B cell (primary cell): ENCODE measurements at regions not wholly inside any gene's neighbourhood (a gene's known extent, or its start where the extent isn't known, plus 50 kb on each side); places are given as distances from the start of the nearest gene placed in this dataset.

ENCODE experiments used
- ATAC-seq: fragments of 200-7000 bp; cut with Tn5 transposase; one replicate; pipeline ENCODE4 v1.10.0; 2021; ENCODE audit warnings: low read depth, mild to moderate bottlenecking, moderate number of reproducible peaks, moderate library complexity
- CTCF ChIA-PET: fragments of 350-600 bp; sonication (Branson Sonifier 250); formaldehyde crosslinking; loops from one replicate; lab custom pipeline; 2021; ENCODE audit warnings: antibody characterized with exemption, inconsistent platforms; lab: Charles Lee
- POLR2A ChIA-PET: fragments of 350-600 bp; sonication (Branson Sonifier 250); formaldehyde crosslinking; loops from one replicate; lab custom pipeline; 2021; ENCODE audit warnings: antibody characterized with exemption; lab: Charles Lee
- DNase-seq: peaks from one replicate; pipeline ENCODE4 v3.0.0; 2013
- H2AFZ ChIP-seq: 2 replicates; pipeline ENCODE4 v1.6.1; 2012; ENCODE audit warnings: mild to moderate bottlenecking, low read depth, low read length; ENCODE audit not compliant: insufficient read depth, poor library complexity, severe bottlenecking
- H3K27ac ChIP-seq, 2 donors: 1 replicate in 1 of 2; 2 replicates in 1 of 2; pipeline ENCODE4 v1.5.1; 2012 to 2013; ENCODE audit warnings: low read length in 2 of 2, mild to moderate bottlenecking in 2 of 2, moderate library complexity in 1 of 2
- H3K27me3 ChIP-seq, 4 experiments: fragments of 200-600 bp in 1 of 4; sonication (generic) in 1 of 4; replicated peaks in 1 of 4; 1 replicate in 2 of 4; 2 replicates in 2 of 4; pipeline versions ENCODE4 v1.6.1 to v1.7.0; 2013 to 2016; ENCODE audit warnings: low read length in 3 of 4, mild to moderate bottlenecking in 2 of 4, mixed read lengths in 1 of 4, moderate library complexity in 1 of 4; ENCODE audit not compliant: insufficient read depth in 4 of 4, control insufficient read depth in 3 of 4; ENCODE audit errors: control extremely low read depth in 1 of 4
- H3K36me3 ChIP-seq, 2 experiments: replicated peaks in 1 of 2; 1 replicate in 1 of 2; 2 replicates in 1 of 2; pipeline versions ENCODE4 v1.6.1 to v1.7.1; 2013; ENCODE audit warnings: low read length in 1 of 2; ENCODE audit not compliant: insufficient read depth in 2 of 2, control insufficient read depth in 1 of 2; ENCODE audit errors: control extremely low read depth in 1 of 2, extremely low read depth in 1 of 2
- H3K4me1 ChIP-seq, 2 donors: fragments of 200-600 bp in 1 of 2; sonication (generic) in 1 of 2; 1 replicate in 1 of 2; 2 replicates in 1 of 2; pipeline versions ENCODE4 v1.5.1 to v1.6.1; 2013 to 2017; ENCODE audit warnings: low read length in 2 of 2; ENCODE audit not compliant: control insufficient read depth in 2 of 2, insufficient read depth in 2 of 2
- H3K4me2 ChIP-seq: replicated peaks from 2 replicates; pipeline ENCODE3; 2012; ENCODE audit warnings: mild to moderate bottlenecking, low read depth, low read length; ENCODE audit not compliant: poor library complexity, severe bottlenecking
- H3K4me3 ChIP-seq, 5 experiments: fragments of 200-600 bp in 1 of 5; sonication (generic) in 1 of 5; 1 replicate in 3 of 5; 2 replicates in 2 of 5; pipeline versions ENCODE4 v1.5.1 to v1.7.0; 2011 to 2016; ENCODE audit warnings: low read length in 4 of 5, mild to moderate bottlenecking in 4 of 5, low read depth in 2 of 5, control low read depth in 1 of 5, moderate library complexity in 1 of 5; ENCODE audit not compliant: insufficient read depth in 1 of 5; ENCODE audit errors: control extremely low read depth in 1 of 5, extremely low read depth in 1 of 5
- H3K79me2 ChIP-seq: fragments of 200-600 bp; sonication (generic); one replicate; pipeline ENCODE4 v1.6.0; 2016; ENCODE audit warnings: low read length; ENCODE audit not compliant: control insufficient read depth, insufficient read depth
- H3K9ac ChIP-seq: fragments of 200-600 bp; sonication (generic); 2 replicates; pipeline ENCODE4 v1.6.1; 2017; ENCODE audit warnings: mild to moderate bottlenecking, low read length, moderate library complexity
- H3K9me3 ChIP-seq, 3 donors: one replicate each; pipeline versions ENCODE4 v1.6.1 to v1.7.1; 2013; ENCODE audit warnings: low read length in 2 of 3; ENCODE audit not compliant: control insufficient read depth in 2 of 3, insufficient read depth in 1 of 3; ENCODE audit errors: control extremely low read depth in 1 of 3
- H4K20me1 ChIP-seq: 2 replicates; pipeline ENCODE4 v1.6.0; 2012; ENCODE audit warnings: mild to moderate bottlenecking, low read length; ENCODE audit not compliant: insufficient read depth, control insufficient read depth, poor library complexity, severe bottlenecking
- H3K27ac Mint-ChIP-seq: one replicate; pipeline ENCODE4 v1.8.0; 2021; ENCODE audit warnings: mixed read lengths
- H3K27me3 Mint-ChIP-seq: one replicate; pipeline ENCODE4 v1.8.0; 2021; ENCODE audit warnings: mixed read lengths
- H3K4me1 Mint-ChIP-seq: one replicate; pipeline ENCODE4 v1.8.0; 2021; ENCODE audit warnings: mixed read lengths
- H3K4me3 Mint-ChIP-seq: one replicate; pipeline ENCODE4 v1.8.0; 2021; ENCODE audit warnings: mixed read lengths
- H3K9me3 Mint-ChIP-seq: one replicate; pipeline ENCODE4 v1.8.0; 2022; ENCODE audit warnings: mixed read lengths; ENCODE audit not compliant: insufficient read depth
- CTCF ChIP-seq: fragments of 200-600 bp; IDR thresholded peaks from one replicate; pipeline ENCODE4 v1.8.0; 2022; ENCODE audit warnings: antibody characterized with exemption, mild to moderate bottlenecking
- EZH2 ChIP-seq: IDR thresholded peaks from 2 replicates; pipeline ENCODE4 v1.6.1; 2012; ENCODE audit warnings: borderline replicate concordance, low read depth, mild to moderate bottlenecking, moderate library complexity, low read length; ENCODE audit not compliant: insufficient read depth, poor library complexity, severe bottlenecking
- WGBS: methylation state at CpG from one replicate; pipeline ENCODE4 v1.1.5; 2013; ENCODE audit warnings: missing lambda C conversion rate; ENCODE audit not compliant: insufficient coverage; 5-methylcytosine and 5-hydroxymethylcytosine counted together
- intact Hi-C: fragments of 100-400 bp; cut with micrococcal nuclease; formaldehyde crosslinking; loops from one replicate; pipeline ENCODE4 v1.10.0; 2022

- Histone ChIP-seq H3K27me3 (no peaks in the 10 kb centered on the region), H3K4me1 (peaks cover 9 to 13% of the 10 kb centered on the region in 2 donors), H3K4me2 (peak overlapping the region; percentile 38), H2AFZ (peak overlapping the region; percentile 55), H3K36me3 (no peaks in the 10 kb centered on the region), H3K79me2 (no peaks in the 10 kb centered on the region), H3K27ac (no peak overlapping the region), H4K20me1 (no peaks in the 10 kb centered on the region), H3K9me3 (no peaks in the 10 kb centered on the region), H3K9ac (peak overlapping the region; percentile 8), H3K4me3 (no peak overlapping the region)
- peak; percentile 36 for DNase-seq
- Mint-ChIP-seq H3K4me3 (peak overlapping the region; percentile 38), H3K27ac (peak overlapping the region; percentile 83), H3K27me3 (no peaks in the 10 kb centered on the region), H3K9me3 (no peaks in the 10 kb centered on the region), H3K4me1 (peaks cover 20% of the 10 kb centered on the region)
- ChIA-PET POLR2A (no interaction called here), CTCF (interaction anchor here (0.6 kb wide), 1 partner anchor 71 kb away, joined by 3 read pairs; no protein-coding TSS in a partner anchor)
- intact Hi-C loops, result no loop called here
- ATAC-seq, result peak; percentile 82
- WGBS, result 65% methylated on average over 5 of the region's 6 CpGs
- TF ChIP-seq EZH2, result no peak
- no peak for TF ChIP-seq CTCF
Measured at GRCh38 chr6:15048367-15048766, 197.5 kb upstream of the JARID2 start.

GRCh38 chr6:15058200-15059061 lies 187.4 kb upstream of the JARID2 start:
- intact Hi-C loops, result no loop called here
- Mint-ChIP-seq H3K4me1 (peaks cover 13% of the 10 kb centered on the region), H3K9me3 (peaks cover 5% of the 10 kb centered on the region), H3K27me3 (no peaks in the 10 kb centered on the region), H3K4me3 (no peak overlapping the region), H3K27ac (no peak overlapping the region)
- TF ChIP-seq EZH2, result no peak
- no peak for TF ChIP-seq CTCF
- Histone ChIP-seq H3K36me3 (no peaks in the 10 kb centered on the region), H3K9me3 (peaks cover 0 to 10% (median 0%) of the 10 kb centered on the region in 3 donors), H3K79me2 (no peaks in the 10 kb centered on the region), H3K4me3 (no peak overlapping the region), H3K9ac (no peak overlapping the region), H3K27me3 (no peaks in the 10 kb centered on the region), H3K27ac (no peak overlapping the region), H3K4me2 (no peak overlapping the region), H3K4me1 (peaks cover 3 to 15% of the 10 kb centered on the region in 2 donors), H4K20me1 (no peaks in the 10 kb centered on the region), H2AFZ (no peak overlapping the region)
- ChIA-PET POLR2A (interaction anchor here (0.7 kb wide), 1 partner anchor 1296 kb away, joined by 3 read pairs; no protein-coding TSS in a partner anchor), CTCF (interaction anchor here (0.7 kb wide), 1 partner anchor 273 kb away, joined by 5 read pairs; no protein-coding TSS in a partner anchor)
- DNase-seq (no peak), ATAC-seq (no peak)
- WGBS, result 43% methylated on average over 1 of the region's 9 CpGs
